ENCODE measurements at regions not wholly inside any gene's neighbourhood (a gene's known extent, or its start where the extent isn't known, plus 50 kb on each side); places are given as distances from the start of the nearest gene placed in this dataset.
"Not testable (repeated sequence)": the region's sequence is repeated elsewhere in the genome, so short reads cannot be mapped to it uniquely, and the experiment has no call there.

- DNase-seq, result no peak
Observed at GRCh38 chr3:22401499-22401898, 650.5 kb upstream of the ZNF385D start.

GRCh38 chr3:22414239-22414638 is 663.2 kb upstream of the ZNF385D start:
- DNase-seq, result no peak

- not testable (repeated sequence) for DNase-seq
Observed at GRCh38 chr3:22416838-22417446, 665.9 kb upstream of the ZNF385D start.

GRCh38 chr3:22419261-22419660 is 668.3 kb upstream of the ZNF385D start:
- DNase-seq, result no peak

- DNase-seq, result no peak
Observed at GRCh38 chr3:22421589-22421988, 670.6 kb upstream of the ZNF385D start.

- no peak for DNase-seq
Observed at GRCh38 chr3:22431334-22431733, 680.3 kb upstream of the ZNF385D start.

GRCh38 chr3:22439626-22440025 is 688.6 kb upstream of the ZNF385D start:
- no peak for DNase-seq

- DNase-seq, result no peak
Observed at GRCh38 chr3:22441711-22442110, 690.7 kb upstream of the ZNF385D start.

GRCh38 chr3:22443571-22444233 is 692.7 kb upstream of the ZNF385D start:
- no peak for DNase-seq

- not testable (repeated sequence) for DNase-seq
Observed at GRCh38 chr3:22445336-22445735, 694.3 kb upstream of the ZNF385D start.

- DNase-seq, result no peak
Observed at GRCh38 chr3:22450786-22451400, 699.9 kb upstream of the ZNF385D start.

- no peak for DNase-seq
Observed at GRCh38 chr3:22451501-22451900, 700.5 kb upstream of the ZNF385D start.

GRCh38 chr3:22453906-22454535 is 703.0 kb upstream of the ZNF385D start:
- no peak for DNase-seq

- DNase-seq, result no peak
Observed at GRCh38 chr3:22469995-22470394, 719.0 kb upstream of the ZNF385D start.

GRCh38 chr3:22471557-22471956 is 720.5 kb upstream of the ZNF385D start:
- no peak for DNase-seq

GRCh38 chr3:22474706-22475445 is 723.9 kb upstream of the ZNF385D start:
- DNase-seq, result no peak

GRCh38 chr3:22475665-22476240 is 724.7 kb upstream of the ZNF385D start:
- no peak for DNase-seq

- DNase-seq, result no peak
Observed at GRCh38 chr3:22476976-22477375, 726.0 kb upstream of the ZNF385D start.

GRCh38 chr3:22485954-22486353 is 717.2 kb upstream of the UBE2E2 start:
- DNase-seq, result no peak

GRCh38 chr3:22490747-22491146 is 712.4 kb upstream of the UBE2E2 start:
- no peak for DNase-seq

- no peak for DNase-seq
Observed at GRCh38 chr3:22491344-22491743, 711.8 kb upstream of the UBE2E2 start.

- DNase-seq, result no peak
Observed at GRCh38 chr3:22492342-22492741, 710.8 kb upstream of the UBE2E2 start.

- no peak for DNase-seq
Observed at GRCh38 chr3:22495241-22495640, 707.9 kb upstream of the UBE2E2 start.
